ENCODE measurements at regions not wholly inside any gene's neighbourhood (a gene's known extent, or its start where the extent isn't known, plus 50 kb on each side); places are given as distances from the start of the nearest gene placed in this dataset.

- DNase-seq (ENCODE audit: low spot score): no peak
Measured at GRCh38 chrX:21056622-21057021, 317.6 kb upstream of the CNKSR2 start.

DNA sequence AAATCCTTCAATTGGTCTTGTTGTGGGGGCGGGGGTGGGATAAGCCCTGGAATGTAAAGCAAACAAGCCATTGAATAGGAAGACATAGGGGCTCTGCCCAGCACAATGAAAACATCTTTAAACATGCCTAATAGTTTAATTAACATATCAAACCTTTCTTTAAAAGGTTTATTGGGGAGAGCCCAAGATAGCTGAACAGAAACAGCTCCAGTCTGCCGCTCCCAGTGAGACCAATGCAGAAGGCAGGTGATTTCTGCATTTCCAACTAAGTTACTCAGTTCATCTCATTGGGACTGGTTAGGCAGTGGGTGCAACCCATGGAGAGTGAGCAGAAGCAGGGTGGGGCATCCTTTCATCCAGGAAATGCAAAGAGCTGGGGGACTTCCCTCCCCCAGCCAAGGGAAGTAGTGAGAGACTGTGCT lies 327.2 kb upstream of the CNKSR2 start:
- DNase-seq (ENCODE audit: low spot score): no peak

- DNase-seq (ENCODE audit: low spot score): no peak
Measured at GRCh38 chrX:21014326-21014725, 359.9 kb upstream of the CNKSR2 start.

GRCh38 chrX:21004835-21005234 lies 369.4 kb upstream of the CNKSR2 start:
- peak; percentile 41 for DNase-seq (ENCODE audit: low spot score)

DNA sequence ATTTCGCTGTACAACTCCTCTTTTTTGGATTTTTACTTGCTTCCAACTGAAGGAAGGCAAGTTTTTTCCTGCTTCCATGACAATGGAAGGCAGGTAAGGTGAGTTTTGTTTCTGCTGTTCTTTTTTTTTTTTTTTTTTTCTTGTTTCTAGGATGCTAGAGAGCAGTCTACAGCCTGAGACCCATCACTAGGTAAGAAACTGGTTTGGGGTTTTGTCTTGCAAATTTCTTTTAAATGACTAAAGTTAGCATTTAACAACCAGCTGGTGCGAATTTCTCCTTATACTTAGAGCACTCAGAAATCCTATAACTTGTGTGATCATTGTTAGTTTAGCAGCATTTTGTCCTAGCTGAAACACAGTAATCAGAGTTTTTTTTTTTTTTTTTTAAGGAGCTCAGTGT lies 378.4 kb upstream of the CNKSR2 start:
- no peak for DNase-seq (ENCODE audit: low spot score)

DNA sequence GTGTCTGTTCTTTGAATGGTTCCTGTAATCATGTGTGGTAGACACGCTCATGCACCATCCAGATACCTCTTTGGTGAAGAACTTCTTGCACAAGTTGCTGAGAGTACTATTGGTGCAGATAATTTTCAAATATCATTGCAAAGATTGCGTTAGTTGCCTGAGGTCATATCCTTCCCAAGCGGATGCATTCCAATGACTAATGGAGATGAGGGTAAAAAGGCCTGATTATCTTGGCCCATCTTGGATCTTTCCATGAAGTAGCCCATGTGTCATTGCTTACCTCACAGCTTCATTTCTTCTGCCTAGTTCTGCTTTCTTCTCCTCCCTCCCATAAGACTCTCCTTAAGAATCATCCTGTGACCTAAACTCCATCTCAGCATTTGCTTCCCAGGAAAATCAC lies 384.9 kb upstream of the CNKSR2 start:
- no peak for DNase-seq (ENCODE audit: low spot score)

GRCh38 chrX:20988804-20989203 lies 385.4 kb upstream of the CNKSR2 start:
- peak; percentile 48 for DNase-seq (ENCODE audit: low spot score)

DNA sequence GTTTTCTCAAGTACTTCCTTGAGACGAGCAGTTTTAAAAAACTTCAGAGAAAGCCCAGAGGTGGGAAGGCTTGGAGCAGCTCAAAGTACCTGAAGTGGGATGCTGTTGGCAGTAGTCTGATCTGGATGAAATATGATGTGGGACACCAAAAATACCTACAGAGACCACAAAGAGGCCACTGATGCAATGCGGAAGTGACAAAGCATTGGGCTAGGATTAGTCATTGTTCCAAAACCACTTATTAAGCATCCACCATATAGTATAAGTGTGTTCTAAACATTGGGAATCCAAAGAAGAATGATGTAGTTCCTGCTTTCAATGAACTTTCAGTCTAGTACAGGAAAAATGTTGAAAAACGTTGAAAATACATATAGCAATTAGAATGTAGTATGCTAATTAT lies 386.1 kb upstream of the CNKSR2 start:
- DNase-seq (ENCODE audit: low spot score): peak; percentile 35

DNA sequence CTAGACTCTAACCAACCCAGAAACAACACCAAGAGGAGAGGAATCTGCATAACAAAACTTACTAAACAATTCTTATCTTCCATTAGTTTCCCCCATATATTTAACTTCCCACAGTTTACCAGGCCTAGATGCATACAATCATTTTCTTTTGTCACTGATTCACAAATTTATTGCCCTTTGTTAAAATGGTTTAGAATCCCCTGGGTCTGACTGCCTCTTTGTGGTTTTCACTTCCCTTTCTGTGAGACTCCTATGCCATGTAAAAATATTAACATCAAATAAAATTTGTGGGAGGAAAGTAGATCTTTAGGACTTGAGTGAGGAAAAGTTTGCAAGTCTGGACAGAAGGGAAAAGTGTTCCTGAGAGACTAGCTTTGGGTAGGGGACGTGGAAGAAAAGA lies 393.8 kb upstream of the CNKSR2 start:
- no peak for DNase-seq (ENCODE audit: low spot score)

DNA sequence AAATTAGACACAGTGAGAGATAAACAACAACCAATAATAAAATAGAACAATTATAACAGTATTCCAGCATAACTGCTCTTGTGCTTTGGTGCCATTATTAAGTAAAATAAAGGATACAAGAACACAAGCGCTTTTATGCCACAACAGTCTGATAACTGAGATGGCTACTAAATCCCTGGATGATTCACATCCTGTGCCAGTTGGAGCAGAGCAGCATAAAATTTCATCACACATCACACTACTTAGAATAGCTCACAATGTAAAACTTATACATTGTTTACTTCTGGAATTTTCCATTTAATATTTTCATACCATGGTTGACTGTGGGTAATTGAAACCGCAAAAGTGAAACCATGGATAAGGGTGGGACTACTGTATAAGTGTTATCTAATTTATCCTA lies 399.9 kb upstream of the CNKSR2 start:
- DNase-seq (ENCODE audit: low spot score): no peak

GRCh38 chrX:20973038-20973437 lies 401.2 kb upstream of the CNKSR2 start:
- DNase-seq (ENCODE audit: low spot score): no peak

GRCh38 chrX:20971250-20971649 lies 403.0 kb upstream of the CNKSR2 start:
- peak; percentile 30 for DNase-seq (ENCODE audit: low spot score)

DNA sequence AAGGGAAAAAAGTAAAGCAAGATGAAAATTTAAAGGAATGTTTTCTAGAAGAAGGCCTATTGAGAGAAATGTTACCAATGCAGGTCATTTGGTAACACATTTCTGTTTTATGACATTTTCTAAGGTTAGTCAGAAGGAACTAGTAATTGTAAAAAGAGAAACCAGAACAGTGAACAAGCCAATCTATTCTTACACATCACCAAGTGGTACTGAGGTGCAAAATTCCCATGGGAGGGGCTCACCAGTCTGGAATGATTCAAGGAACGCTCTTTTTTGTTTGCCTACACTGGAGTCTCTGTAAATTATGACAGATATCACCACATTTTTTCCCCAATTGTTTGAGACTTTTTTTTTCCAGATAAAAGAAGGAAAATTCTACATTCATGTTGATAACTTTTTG lies 404.7 kb upstream of the CNKSR2 start:
- no peak for DNase-seq (ENCODE audit: low spot score)

GRCh38 chrX:20968996-20969395 lies 405.2 kb upstream of the CNKSR2 start:
- DNase-seq (ENCODE audit: low spot score): peak; percentile 54

- no peak for DNase-seq (ENCODE audit: low spot score)
Measured at GRCh38 chrX:20967725-20968124, 406.5 kb upstream of the CNKSR2 start.

DNA sequence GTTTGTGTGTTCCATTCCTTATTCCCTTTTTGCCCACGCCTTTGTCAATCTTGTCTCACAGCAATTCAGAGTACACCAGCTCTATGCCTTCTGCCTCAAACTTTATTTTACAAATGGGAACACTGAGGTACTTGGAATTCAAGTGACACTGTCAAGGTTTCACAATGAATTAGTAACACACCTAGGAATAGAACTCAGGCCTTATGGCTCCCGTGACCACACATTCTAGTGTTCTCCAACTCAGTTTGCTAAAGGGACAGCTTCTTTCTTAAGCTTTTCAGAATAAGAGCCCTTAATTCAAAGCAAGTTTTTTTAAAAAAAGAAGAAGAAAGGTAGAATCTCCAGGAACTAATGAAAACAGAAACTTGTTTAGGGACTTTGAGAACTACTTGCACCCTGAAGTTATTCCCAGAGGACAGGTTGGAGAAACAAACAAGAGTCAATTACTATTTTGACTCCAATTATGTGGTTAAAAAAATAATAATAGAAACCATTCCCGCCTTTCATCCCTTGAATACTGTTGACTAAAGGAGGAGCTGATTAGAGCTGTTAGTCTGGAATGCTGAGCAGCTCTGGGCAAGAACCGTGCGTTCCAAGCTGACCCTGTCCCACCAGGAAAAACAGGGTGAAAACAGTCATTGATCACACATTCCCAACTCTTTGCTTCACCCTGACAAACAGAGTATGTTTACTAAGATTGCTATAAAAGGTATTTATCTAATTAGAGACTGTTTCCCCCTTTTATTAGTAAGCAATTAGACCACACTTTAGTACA lies 408.8 kb upstream of the CNKSR2 start:
- DNase-seq (ENCODE audit: low spot score): no peak

DNA sequence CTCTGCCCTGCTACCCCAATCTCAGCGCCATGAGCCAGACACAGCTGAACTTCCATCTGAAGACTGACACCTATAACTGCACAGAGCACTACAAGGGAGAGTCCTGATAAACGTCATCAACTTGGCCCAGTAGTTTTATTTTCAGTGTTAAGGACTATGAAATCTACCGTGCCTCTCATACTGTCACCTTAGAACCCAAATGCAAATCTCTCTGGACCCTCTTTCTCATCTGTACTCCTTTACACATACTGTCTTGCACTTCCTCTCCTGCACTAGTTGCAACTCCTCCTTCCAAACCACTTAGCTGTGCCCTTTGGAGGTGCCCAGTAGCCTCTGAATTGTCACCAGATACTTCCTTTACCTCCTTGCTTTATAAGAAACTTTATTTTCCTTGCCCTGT lies 420.2 kb upstream of the CNKSR2 start:
- no peak for DNase-seq (ENCODE audit: low spot score)

GRCh38 chrX:20952180-20952579 lies 422.0 kb upstream of the CNKSR2 start:
- DNase-seq (ENCODE audit: low spot score): no peak

DNA sequence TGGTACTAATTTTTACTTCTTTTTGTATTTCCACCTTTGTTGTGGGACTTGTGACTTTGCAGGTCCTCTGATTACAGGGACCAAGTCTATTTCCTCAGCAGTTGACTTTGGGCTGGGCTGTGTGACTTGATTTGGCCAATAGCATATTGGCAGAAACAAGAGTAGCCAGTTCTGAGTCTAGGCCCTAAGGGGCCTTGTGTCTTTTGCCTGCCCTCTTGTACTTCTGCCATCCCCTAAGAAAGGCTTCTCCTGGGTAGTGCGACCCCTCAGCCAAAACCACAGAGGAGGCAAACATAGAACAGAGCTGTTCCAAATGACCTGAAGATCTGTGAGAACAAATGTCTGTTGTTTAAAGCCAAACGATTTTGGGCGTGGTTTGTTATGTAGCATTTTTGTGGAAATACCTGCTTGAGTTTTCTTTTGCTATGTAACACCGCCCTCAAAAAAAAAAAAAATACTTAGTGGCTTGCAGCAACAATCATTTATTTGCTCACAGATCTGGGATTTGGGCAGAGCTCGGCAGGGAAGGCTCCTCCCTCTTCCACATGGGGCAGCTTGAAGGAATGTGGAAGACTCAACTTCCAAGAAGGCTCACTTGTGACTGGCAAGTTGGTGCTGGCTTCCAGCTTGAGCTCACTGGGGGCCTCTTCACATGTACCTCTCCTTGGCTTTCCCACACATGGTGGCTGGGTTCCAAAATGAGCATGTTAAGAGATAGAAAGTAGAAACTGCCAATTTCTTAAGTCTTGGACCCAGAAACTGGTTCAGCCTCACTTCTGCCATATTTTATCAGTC lies 423.0 kb upstream of the CNKSR2 start:
- DNase-seq (ENCODE audit: low spot score): no peak

GRCh38 chrX:20947411-20947912 lies 426.8 kb upstream of the CNKSR2 start:
- no peak for DNase-seq (ENCODE audit: low spot score)

GRCh38 chrX:20913760-20914159 lies 460.5 kb upstream of the CNKSR2 start:
- no peak for DNase-seq (ENCODE audit: low spot score)

DNA sequence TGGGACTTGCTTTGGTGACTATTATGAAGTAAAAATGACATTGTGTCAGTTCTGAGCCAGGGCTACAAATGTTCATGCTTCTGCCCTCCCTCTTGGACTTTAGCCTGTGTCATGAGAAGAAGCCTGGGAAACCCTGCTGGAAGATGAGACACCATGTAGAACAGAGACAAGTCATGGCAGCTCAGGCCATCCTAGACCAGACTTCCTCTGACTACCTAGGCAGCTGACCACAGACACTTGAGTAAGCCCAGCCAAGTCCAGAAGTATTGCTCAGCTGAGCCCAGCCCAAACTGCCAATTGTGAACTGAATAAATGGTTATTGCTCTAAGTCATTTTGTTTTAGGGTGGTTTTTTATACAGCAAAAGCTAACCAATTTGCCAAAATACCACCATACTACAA lies 467.6 kb upstream of the CNKSR2 start:
- DNase-seq (ENCODE audit: low spot score): peak; percentile 11

DNA sequence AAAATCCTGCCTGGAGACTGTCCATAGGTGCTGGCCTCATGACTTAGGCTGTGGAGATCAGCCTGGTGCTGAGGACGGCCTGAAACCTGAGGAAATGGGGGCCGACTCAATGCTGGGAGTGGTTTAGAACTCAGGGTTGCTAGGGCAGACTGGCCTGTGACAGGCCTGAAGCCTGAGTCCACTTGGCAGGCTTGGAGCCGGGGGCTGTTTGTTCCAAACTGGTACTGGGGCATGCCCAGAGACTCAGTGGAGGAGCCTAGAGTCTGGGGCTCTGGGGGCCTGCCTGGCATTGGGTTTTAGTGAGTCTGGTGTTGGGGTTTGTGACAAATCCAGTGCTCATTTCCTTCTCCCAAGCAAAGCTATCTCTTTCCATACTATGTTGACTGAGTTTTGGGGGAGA lies 489.7 kb upstream of the CNKSR2 start:
- DNase-seq (ENCODE audit: low spot score): no peak
